Hematopoietic multipotent progenitor cell treated with erythropoietin and hydrocortisone succinate and interleukin-3 and kit ligand, for 17 days (in vitro differentiated cells): ENCODE measurements at regions not wholly inside any gene's neighbourhood (a gene's known extent, or its start where the extent isn't known, plus 50 kb on each side); places are given as distances from the start of the nearest gene placed in this dataset.

ENCODE experiments used
- DNase-seq: peaks from one replicate; pipeline ENCODE4 v3.0.0-alpha.2; 2015; ENCODE audit warnings: low spot score

DNA sequence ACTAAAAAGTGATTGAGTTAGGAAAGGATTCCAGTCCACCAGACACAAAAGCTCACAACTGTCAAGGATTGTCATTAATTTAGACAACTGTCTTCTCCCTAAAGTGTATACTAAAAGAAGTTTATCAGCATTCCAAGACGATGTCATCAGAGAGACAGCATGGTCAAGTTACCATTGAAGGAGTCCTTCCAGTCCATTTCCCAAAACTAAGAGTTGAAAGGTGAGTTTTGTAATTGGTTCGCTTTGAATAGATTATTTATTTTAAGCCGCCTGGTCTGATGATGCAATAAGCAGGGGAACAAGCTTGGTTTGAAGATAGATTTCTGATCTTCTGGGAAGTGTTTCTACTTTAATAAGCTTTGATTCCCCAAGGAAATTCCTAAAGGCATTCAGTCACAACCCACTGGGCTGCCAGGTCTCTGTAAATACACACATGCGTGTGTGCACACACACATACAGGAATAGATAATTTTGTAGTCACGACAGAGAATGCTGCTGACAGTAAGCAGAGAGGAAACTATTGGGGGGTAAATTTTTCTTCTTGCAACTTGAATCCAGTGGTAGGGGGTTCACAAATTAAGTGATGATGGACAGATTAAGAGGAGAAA, 234.8 kb downstream of the PIK3R1 start:
- DNase-seq = no peak

DNA sequence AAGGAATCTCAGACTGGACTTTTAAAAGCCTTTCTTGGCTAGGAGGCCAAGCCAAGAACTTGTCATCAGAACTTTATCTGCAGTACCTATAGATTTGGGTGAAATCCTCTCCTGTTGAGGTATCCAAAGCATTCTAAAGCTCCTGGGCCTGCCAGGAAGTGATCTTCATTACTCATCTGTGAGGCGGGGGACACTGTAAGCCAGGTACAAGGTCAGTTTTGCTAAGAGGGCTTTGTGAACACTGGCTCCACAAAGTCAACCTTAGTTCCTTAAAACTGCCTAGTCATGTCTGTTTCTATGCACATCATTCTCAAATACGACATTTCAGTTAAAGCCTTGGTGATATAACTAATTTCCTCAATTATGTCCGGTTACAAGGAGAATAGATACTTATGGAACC, 236.7 kb downstream of the PIK3R1 start:
- peak; percentile 29 for DNase-seq

DNA sequence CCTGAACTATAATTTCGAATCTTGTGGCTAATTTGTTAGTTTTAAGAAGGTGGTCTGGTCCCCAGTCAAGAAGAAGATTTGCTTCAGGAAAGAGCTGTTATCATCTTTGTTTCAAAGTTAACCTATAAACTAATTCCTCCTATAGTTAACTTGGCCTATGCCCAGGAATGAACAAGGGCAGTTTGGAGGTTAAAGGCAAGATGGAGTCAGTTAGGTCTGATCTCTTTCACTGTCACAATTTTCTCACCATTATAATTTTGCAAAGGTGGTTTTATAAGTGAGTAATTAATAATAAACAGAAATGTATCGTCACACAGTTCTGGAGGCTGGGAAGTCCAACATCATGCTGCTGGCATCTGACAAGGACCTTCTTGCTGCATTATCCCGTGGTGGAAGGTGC, 238.6 kb downstream of the PIK3R1 start:
- no peak for DNase-seq

- peak; percentile 32 for DNase-seq
Measured at GRCh38 chr5:68454766-68455165, 239.2 kb downstream of the PIK3R1 start.

DNA sequence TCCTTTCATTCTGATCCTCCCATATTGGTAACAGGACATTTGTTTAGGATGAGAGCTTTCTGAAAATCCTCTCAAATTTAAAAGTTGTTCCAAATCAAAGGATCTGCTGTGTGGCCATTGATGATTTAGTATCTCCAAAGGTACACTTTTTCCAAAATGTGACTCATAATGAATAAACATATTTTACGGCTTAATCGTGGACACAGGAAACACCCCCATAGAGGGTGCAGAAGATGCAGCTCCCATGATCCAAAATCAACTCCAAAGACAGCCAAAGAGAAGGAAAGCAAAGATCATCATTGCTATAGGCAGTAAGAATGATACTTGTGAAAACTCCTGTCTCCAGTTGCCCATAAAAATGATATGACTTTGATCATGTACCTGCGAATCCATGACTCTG, 239.7 kb downstream of the PIK3R1 start:
- no peak for DNase-seq

DNA sequence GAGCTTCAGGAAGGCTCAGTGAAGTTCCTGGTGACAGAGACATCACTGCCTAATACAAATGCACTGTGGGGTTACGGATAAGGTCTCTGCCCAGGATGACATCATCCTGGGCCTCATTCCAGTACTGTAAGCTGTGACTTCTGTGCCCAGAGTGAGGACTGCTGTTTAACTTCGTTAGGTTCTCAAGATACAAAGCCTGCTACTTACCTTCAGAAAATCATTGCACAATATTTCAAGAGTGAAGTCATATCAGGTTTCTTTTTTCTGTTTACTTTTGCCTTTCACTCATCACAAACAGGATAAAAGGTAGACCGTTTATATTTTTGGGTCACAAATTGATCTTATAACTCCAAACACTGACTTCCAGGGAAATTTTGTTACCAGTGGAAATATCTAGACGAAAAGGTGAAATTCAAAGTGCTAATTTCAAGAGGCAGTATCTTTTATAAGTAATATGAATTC, 241.2 kb downstream of the PIK3R1 start:
- peak; percentile 96 for DNase-seq

GRCh38 chr5:68457285-68457684, 241.7 kb downstream of the PIK3R1 start:
- no peak for DNase-seq

- peak; percentile 49 for DNase-seq
Measured at GRCh38 chr5:68458416-68459021, 243.0 kb downstream of the PIK3R1 start.

GRCh38 chr5:68459093-68459809, 243.7 kb downstream of the PIK3R1 start:
- DNase-seq = peak; percentile 77

GRCh38 chr5:68459810-68460139, 244.2 kb downstream of the PIK3R1 start:
- no peak for DNase-seq

DNA sequence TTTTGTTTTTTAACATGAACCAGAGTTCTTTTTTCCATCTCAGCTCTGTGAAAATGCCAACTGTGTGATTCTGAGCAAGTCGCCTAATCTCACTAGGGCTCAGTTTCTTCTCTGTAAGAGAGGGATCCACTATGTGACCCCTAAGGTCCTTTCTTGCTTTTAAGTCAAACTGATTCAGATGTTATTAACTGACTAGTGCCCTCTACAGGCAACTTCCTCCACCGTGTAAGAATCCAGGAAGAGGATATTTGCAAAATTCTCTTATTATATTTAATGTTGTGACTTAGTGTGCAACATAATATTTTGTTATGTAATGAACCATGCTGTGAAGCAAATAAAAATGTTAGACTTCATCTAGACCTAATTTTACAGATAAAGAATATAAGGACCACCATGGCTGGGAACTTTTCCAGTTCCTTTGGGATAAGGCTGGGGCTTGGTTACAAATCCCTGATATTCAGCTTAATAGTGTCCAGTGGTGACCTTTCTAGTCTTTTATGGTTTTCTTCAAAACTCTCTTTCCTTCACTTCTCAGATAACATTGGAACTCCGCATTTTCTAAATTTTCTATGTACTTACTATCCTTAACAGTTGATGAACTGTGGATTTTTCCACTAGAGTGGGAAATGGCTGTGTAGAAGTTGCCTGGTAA, 244.7 kb downstream of the PIK3R1 start:
- peak; percentile 92 for DNase-seq

DNA sequence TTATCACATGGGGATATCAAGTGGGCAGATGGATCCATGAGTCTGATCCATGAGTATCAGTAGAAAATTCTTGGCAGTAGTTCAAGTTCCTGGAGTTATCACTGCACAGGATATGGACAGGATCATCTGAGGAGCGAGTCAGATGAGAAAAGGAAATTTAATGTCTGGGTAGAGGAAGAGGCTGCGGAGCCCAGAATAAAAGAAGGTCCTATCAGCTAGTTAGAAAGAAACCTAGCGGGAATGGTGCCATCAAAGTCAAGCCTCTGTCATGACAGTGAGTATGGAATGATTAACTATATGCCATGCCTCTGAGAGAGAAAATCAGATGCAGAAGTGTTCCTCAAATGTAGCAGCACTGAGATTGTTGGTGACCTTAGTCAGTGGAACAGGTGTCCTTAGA, 248.1 kb downstream of the PIK3R1 start:
- no peak for DNase-seq

DNA sequence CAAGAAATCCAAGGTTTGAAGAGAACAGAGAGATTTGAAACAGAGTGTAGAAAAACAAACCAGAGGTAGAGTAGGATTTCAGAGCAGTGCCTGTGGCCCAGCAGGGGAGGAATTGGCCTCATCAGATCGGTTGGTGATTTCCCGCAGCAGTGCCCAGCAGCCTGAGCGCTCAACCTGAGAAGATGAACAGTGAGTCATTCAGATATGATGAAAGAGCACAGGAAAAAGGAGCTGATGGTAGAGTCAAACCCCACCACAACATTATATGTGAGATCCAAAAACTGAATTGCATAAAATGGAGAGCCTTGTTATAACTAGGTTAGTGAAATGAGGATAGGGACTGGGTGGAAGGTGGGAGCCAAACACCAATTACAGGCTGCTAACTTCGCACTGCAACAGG, 248.9 kb downstream of the PIK3R1 start:
- DNase-seq = no peak

GRCh38 chr5:68465133-68465532, 249.6 kb downstream of the PIK3R1 start:
- DNase-seq = no peak

- no peak for DNase-seq
Measured at GRCh38 chr5:68465934-68466551, 250.5 kb downstream of the PIK3R1 start.

- DNase-seq = no peak
Measured at GRCh38 chr5:68467208-68467607, 251.7 kb downstream of the PIK3R1 start.

DNA sequence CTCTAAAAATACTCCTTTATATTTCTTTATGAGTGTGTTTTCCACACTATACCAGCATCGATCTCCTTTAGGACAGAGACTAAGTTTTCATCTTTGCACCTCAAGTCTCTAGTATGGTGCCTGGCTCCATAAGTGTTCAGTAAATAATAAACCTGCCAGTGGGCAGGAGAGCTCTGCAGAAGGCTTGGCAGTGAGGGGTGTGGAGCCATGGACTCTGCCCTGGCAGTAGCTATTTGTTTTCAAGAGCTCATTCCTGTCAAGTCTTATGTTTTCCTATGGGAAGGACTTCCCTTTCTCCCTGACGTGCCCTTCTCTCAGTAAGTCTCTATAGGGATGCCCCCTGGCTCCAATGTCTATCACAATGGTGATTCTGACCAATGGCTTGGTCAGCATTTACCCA, 252.2 kb downstream of the PIK3R1 start:
- DNase-seq = no peak

DNA sequence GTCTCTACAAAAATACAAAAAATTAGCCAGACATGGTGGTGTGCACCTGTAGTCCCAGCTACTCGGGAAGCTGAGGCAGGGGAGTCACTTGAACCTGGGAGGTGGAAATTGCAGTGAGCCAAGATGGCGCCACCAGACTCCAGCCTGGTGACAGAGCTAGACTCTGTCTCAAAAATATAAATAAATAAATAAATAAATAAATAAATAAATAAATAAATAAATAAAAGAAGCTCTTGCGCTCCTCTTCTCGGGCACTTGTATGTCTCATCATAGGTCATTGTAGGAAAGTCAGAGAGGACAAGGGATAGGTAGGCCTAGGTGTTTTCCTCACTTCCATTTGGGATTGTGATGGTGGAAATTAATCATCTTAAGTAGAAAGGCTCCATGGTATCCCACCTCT, 252.8 kb downstream of the PIK3R1 start:
- no peak for DNase-seq

DNA sequence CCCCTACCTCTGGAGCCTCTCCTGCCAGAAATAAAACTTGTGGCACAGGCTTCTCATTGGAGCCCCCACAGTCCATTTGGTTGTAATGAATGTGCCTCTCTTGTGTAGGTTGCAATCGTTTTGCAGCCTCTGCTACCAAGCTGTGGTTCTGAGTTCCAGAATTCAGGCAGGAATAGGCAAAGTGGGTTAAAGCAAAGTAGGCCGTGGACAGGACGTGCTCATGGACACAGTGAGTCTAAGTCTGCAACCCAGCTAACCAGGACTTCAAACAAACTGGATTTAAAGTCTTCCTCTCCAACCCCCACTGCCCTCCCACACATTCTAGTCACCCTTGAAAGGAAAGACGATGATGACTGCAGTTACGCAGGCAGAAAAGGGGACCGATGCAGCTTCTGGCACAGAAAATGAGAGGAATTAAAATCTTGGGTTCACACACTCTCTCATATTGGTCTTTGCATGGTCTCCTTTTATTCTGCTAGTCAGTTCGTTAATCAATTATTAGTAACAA, 260.0 kb downstream of the PIK3R1 start:
- DNase-seq = no peak

GRCh38 chr5:68476854-68477253, 261.3 kb downstream of the PIK3R1 start:
- DNase-seq = no peak

- DNase-seq = peak; percentile 12
Measured at GRCh38 chr5:68478301-68479095, 262.9 kb downstream of the PIK3R1 start.

GRCh38 chr5:68479524-68479923, 264.0 kb downstream of the PIK3R1 start:
- DNase-seq = peak; percentile 11
